IPS-11a (cell line): ENCODE measurements at regions not wholly inside any gene's neighbourhood (a gene's known extent, or its start where the extent isn't known, plus 50 kb on each side); places are given as distances from the start of the nearest gene placed in this dataset.

ENCODE experiments used
- H3K4me3 ChIP-seq: one replicate; pipeline ENCODE4 v1.5.1; 2013; ENCODE audit warnings: low read depth, low read length, control low read depth

DNA sequence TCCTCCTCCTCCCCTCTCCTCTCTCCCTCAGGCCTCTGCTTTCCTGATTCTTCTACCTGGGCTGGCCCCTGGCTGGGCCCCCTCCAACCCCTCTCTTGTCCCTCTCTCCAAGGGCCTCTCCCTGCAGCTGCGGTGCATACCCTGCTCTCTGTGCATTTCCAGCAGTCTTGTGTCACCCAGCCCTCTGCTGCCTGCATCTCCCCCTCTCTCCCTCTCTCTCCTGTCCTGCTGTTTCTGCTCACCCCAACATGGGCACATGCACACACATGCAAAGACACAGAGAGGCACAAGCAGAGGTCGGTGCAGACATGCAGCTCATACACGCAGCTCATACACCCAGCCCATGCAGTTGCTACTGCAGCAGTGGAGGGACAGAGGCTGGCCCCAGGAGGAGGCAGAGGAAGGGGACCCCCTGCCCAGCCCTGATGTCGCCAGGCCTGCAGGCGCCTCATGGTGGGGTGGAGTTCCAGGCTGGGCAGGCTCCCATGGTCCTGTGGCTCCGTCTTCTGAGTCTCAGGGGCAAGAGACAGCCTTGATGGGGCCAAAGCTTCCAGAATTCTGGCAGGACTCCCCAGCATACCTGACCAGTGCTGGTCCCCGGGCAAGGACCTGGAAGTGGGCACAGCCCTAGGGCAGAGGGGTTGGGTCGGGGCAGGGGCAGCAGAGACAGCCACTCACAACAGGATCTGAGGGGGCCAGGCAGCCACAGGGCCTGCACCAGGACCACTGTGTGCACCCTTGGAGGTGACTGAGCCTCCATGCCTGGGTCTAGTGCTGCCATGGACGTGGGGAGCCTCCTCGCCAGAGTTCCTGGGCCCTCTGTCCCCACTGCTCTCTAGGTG, 216.9 kb downstream of the C9orf50 start:
- no peak overlapping the region for H3K4me3 ChIP-seq

GRCh38 chr9:129402931-129403778, 217.7 kb downstream of the C9orf50 start:
- no peak overlapping the region for H3K4me3 ChIP-seq

DNA sequence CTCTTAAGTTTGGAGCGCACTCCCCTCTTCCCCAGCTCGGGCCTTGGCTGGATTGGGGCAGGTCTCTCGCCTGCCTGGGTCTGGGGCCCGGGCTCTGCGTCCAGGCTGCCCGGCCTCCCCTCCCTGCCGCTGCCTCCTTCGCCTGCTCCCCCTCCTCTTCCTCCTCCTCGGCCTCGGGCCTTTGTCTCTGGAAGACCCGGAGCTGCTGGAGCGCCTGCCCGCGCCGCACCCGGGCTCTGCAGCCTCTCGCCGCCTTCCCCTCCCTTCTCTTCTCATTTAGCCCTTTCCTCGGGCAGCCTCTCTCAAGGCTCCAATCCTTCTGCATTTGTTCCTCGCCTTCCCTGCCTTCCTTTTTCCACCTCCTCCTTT, 218.5 kb downstream of the C9orf50 start:
- H3K4me3 ChIP-seq, result no peak overlapping the region

- no peak overlapping the region for H3K4me3 ChIP-seq
Measured at GRCh38 chr9:129401623-129402370, 219.1 kb downstream of the C9orf50 start.

GRCh38 chr9:129400971-129401622, 219.8 kb downstream of the C9orf50 start:
- no peak overlapping the region for H3K4me3 ChIP-seq

DNA sequence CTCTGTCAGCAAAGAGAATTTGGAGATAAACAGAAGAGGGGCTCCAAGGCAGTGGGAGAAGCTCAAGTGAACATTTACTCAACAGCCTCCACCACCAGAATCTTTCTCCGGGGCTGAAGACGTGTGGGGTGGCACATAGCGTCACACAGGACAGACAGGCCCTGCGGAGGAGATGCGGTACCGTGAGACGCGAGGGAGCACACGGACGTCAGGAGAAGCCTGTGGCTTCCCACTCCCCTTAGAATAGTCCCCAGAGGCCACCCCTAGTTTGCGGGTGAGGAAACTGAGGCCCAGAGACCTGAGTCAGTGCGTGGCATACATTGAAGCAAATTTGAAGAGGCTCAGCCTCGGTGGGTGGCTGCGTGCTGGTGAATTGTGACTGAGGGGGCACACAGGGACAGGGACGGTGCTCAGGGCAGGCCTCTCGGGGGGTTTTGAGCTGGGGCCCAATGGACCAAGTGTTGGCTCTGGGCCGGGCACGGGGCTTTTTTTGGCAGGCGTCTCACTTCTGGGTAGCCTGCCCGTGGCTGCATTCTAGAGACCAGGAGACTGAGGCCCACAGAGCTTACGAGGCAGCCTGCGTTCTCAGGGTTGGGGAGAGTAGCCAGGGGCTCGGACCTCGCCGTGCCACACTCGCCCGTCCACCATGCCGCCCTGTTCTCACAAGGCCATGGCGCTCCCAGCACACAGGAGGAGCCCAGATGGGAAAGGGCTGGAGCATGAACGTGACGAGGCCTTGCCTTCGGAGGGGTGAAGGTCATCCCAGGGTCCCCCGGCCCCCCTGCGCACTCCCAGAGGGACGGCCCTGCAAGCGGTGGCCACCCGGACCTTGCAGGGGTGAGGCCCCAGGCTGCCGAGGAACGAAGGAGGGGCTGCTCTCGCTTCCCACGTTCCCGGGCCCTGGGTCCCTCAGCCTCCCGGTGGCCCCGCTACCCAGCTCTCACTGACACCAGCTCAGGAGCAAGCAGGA, 220.6 kb downstream of the C9orf50 start:
- H3K4me3 ChIP-seq, result no peak overlapping the region

DNA sequence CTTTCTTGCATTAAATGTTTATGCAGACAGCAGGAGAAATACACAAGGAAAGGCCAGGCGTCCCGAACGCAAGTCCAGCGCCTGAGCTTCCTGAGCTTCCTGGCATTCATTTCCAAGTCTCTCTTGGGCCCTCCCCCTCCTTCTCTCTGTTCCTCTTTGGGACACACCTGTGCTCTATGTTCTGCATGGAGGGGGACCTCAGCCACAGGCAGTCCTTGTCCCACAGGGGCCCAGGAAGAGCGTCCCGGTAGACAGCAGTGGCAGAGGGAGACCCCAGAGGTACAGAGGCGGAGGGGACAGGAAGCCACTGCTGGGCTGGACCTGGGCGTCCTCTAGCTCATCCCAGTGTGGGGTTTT, 221.3 kb downstream of the C9orf50 start:
- H3K4me3 ChIP-seq, result no peak overlapping the region

GRCh38 chr9:129398961-129399633, 221.0 kb upstream of the IER5L start:
- no peak overlapping the region for H3K4me3 ChIP-seq

GRCh38 chr9:129398101-129398960, 220.3 kb upstream of the IER5L start:
- no peak overlapping the region for H3K4me3 ChIP-seq

- H3K4me3 ChIP-seq, result no peak overlapping the region
Measured at GRCh38 chr9:129397335-129397734, 219.3 kb upstream of the IER5L start.

DNA sequence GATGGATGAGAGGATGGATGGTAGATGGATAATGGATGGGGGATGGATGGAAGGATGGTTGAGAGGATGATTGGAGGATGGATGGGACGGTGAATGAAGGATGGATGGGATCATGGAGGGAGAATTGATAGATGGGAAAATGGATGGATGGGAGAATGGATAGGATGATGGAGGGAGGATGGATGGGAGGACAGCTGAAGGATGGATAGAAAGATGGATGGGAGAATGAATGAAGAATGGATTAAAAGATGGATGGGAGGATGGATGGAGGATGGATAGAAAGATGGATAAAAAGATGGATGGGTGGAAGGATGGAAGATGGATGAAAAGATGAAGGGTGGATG, 218.3 kb upstream of the IER5L start:
- H3K4me3 ChIP-seq, result no peak overlapping the region

DNA sequence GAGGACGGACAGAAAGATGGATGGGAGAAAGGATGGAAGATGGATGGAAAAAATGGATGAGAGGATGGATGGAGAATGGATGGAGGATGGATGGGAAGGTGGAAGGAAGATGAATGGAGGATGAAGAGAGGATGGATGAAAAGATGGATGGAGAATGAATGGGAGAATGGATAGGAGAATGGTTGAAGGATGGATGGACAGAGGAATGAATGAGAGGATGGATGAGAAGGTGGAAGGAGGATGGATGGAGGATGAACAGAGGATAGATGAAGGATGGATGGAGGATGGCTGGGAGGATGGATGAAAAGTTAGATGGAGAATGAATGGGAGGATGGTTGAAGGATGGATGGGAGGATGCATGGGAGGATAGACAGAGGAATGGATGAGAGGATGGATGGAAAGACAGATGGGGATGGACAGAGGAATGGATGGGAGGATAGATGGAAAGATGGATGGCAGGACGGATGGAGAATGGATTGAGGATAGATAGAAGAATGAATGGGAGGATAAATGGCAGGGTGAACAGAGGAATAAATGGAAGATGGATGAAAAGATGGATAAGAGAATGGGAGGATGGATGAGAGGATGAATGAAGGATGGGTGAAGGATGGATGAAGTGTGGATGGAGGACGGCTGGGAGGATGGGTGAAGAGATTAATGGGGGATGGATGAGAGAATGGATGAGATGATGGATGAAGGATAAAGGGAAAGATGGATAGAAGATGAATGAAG, 217.7 kb upstream of the IER5L start:
- H3K4me3 ChIP-seq, result no peak overlapping the region

GRCh38 chr9:129394886-129395279, 216.8 kb upstream of the IER5L start:
- H3K4me3 ChIP-seq, result no peak overlapping the region

DNA sequence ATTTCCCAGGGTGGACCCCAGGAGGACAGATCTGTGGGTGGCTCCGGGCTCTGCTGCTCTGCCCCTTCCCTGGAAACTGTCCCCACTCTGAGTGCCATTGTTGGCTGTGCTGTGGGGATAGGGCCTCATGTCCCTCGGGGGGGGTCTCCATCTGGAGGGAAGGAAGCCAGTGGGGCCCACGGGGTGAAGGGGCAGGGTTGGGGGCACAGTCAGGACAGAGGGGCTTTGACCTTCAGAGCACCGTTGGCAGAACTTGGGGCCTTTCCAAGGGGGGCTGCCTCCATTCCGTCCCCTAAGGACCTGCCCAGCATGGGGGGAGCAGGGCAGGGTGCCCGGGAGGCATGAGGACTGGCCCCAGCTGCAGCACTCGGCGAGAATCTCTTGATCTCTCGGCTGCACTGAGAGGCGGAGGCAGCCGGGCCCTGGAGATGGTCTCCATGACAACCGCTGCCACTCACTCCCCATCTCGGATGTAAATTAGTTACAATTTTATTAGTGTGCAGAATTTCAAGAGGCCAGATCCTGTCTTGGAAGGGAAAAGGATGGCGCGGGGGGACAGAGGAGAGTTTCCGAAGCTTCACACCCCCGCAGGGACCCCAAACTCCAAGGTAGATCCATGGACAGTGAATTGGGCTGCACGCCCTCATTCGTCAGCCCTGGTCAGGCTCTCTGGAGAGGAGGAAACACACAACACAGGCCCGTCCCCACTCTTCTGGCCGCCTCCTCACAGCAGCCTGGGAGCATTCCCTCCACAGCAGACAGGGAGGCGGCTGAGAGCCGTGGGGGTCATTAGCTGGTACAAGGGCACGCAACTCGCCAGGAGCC, 216.2 kb upstream of the IER5L start:
- H3K4me3 ChIP-seq, result no peak overlapping the region

DNA sequence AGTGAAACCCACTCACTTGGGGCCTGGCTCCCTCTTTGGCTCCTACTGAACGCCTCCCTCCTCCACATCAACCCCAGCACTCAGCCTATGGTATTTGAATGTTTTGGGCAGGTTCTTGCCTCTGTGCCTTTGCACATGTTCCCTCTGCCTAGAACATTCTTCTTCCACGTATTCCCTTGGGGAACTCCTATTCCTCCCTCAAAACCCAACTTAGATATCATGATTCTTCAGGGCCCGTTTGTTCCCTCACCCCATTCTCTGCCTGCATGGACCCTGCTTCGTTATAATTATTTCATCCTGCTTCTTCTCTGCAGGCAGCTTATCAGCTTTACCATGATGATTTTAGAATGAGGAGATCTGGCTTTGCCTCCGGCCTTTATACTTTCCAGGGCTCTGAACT, 215.0 kb upstream of the IER5L start:
- no peak overlapping the region for H3K4me3 ChIP-seq

GRCh38 chr9:129392093-129392541, 214.1 kb upstream of the IER5L start:
- no peak overlapping the region for H3K4me3 ChIP-seq

- H3K4me3 ChIP-seq, result no peak overlapping the region
Measured at GRCh38 chr9:129391221-129391661, 213.2 kb upstream of the IER5L start.
